ENCODE measurements at regions not wholly inside any gene's neighbourhood (a gene's known extent, or its start where the extent isn't known, plus 50 kb on each side); places are given as distances from the start of the nearest gene placed in this dataset.

GRCh38 chr22:49590381-49590780 lies 237.3 kb downstream of the BRD1 start:
- no peak for TF ChIP-seq CTCF (IDR thresholded peaks at IDR 0.05; ENCODE audit: insufficient read depth, missing control alignments)
- FAIRE-seq (no peak), DNase-seq (ENCODE audit: insufficient read length, low spot score) (no peak)

GRCh38 chr22:49589811-49590210 lies 237.9 kb downstream of the BRD1 start:
- no peak for DNase-seq (ENCODE audit: insufficient read length, low spot score)
- no peak for TF ChIP-seq CTCF (IDR thresholded peaks at IDR 0.05; ENCODE audit: insufficient read depth, missing control alignments)
- no peak for FAIRE-seq

GRCh38 chr22:49589301-49589700 lies 238.4 kb downstream of the BRD1 start:
- DNase-seq (ENCODE audit: insufficient read length, low spot score) (no peak), FAIRE-seq (no peak)
- no peak for TF ChIP-seq CTCF (IDR thresholded peaks at IDR 0.05; ENCODE audit: insufficient read depth, missing control alignments)

- FAIRE-seq, result no peak
- no peak for DNase-seq (ENCODE audit: insufficient read length, low spot score)
- TF ChIP-seq CTCF (IDR thresholded peaks at IDR 0.05; ENCODE audit: insufficient read depth, missing control alignments), result no peak
Measured at GRCh38 chr22:49588739-49589138, 238.9 kb downstream of the BRD1 start.

- DNase-seq (ENCODE audit: insufficient read length, low spot score) (no peak), FAIRE-seq (no peak)
- TF ChIP-seq CTCF (IDR thresholded peaks at IDR 0.05; ENCODE audit: insufficient read depth, missing control alignments), result no peak
Measured at GRCh38 chr22:49587987-49588386, 239.7 kb downstream of the BRD1 start.

- no peak for DNase-seq (ENCODE audit: insufficient read length, low spot score)
- no peak for TF ChIP-seq CTCF (IDR thresholded peaks at IDR 0.05; ENCODE audit: insufficient read depth, missing control alignments)
- FAIRE-seq, result no peak
Measured at GRCh38 chr22:49587421-49587820, 240.3 kb downstream of the BRD1 start.

GRCh38 chr22:49586873-49587272 lies 240.8 kb downstream of the BRD1 start:
- FAIRE-seq (no peak), DNase-seq (ENCODE audit: insufficient read length, low spot score) (no peak)
- no peak for TF ChIP-seq CTCF (IDR thresholded peaks at IDR 0.05; ENCODE audit: insufficient read depth, missing control alignments)

All from D721Med (cell line).